Tongue (tissue), 1 donor: ENCODE measurements at regions not wholly inside any gene's neighbourhood (a gene's known extent, or its start where the extent isn't known, plus 50 kb on each side); places are given as distances from the start of the nearest gene placed in this dataset.
"Not testable (repeated sequence)": the region's sequence is repeated elsewhere in the genome, so short reads cannot be mapped to it uniquely, and the experiment has no call there.

Experiments
- DNase-seq: peaks from one replicate; pipeline ENCODE4 v3.0.0-alpha.2; 2015

GRCh38 chr2:87574193-87575119 lies 173.4 kb upstream of the PLGLB2 start:
- peak; percentile 5 for DNase-seq

- DNase-seq = not testable (repeated sequence)
Measured at GRCh38 chr2:87575138-87575537, 172.7 kb upstream of the PLGLB2 start.

- DNase-seq = not testable (repeated sequence)
Measured at GRCh38 chr2:87577358-87577757, 170.5 kb upstream of the PLGLB2 start.

GRCh38 chr2:87582152-87582551 lies 165.7 kb upstream of the PLGLB2 start:
- DNase-seq = not testable (repeated sequence)

- not testable (repeated sequence) for DNase-seq
Measured at GRCh38 chr2:87582579-87582978, 165.3 kb upstream of the PLGLB2 start.

GRCh38 chr2:87583370-87583769 lies 164.5 kb upstream of the PLGLB2 start:
- DNase-seq = not testable (repeated sequence)

GRCh38 chr2:87583803-87584202 lies 164.1 kb upstream of the PLGLB2 start:
- DNase-seq = peak; percentile 9

GRCh38 chr2:87584268-87584906 lies 163.5 kb upstream of the PLGLB2 start:
- peak; percentile 45 for DNase-seq

GRCh38 chr2:87587934-87588333 lies 160.0 kb upstream of the PLGLB2 start:
- not testable (repeated sequence) for DNase-seq

GRCh38 chr2:87592974-87593373 lies 154.9 kb upstream of the PLGLB2 start:
- not testable (repeated sequence) for DNase-seq

GRCh38 chr2:87593784-87594610 lies 153.9 kb upstream of the PLGLB2 start:
- DNase-seq = peak; percentile 67

- peak; percentile 5 for DNase-seq
Measured at GRCh38 chr2:87594611-87594992, 153.3 kb upstream of the PLGLB2 start.

- DNase-seq = peak; percentile 55
Measured at GRCh38 chr2:87595017-87595416, 152.9 kb upstream of the PLGLB2 start.

GRCh38 chr2:87600961-87601360 lies 146.9 kb upstream of the PLGLB2 start:
- DNase-seq = not testable (repeated sequence)

- DNase-seq = not testable (repeated sequence)
Measured at GRCh38 chr2:87602118-87602517, 145.8 kb upstream of the PLGLB2 start.

- DNase-seq = not testable (repeated sequence)
Measured at GRCh38 chr2:87602728-87603127, 145.2 kb upstream of the PLGLB2 start.

- peak; percentile 15 for DNase-seq
Measured at GRCh38 chr2:87603418-87604278, 144.2 kb upstream of the PLGLB2 start.

- DNase-seq = peak; percentile 31
Measured at GRCh38 chr2:87604279-87604818, 143.5 kb upstream of the PLGLB2 start.

- DNase-seq = not testable (repeated sequence)
Measured at GRCh38 chr2:87604980-87605379, 142.9 kb upstream of the PLGLB2 start.

- not testable (repeated sequence) for DNase-seq
Measured at GRCh38 chr2:87608377-87609166, 139.3 kb upstream of the PLGLB2 start.
